Stimulated activated CD4-positive, alpha-beta T cell treated with anti-CD3 and anti-CD28 coated beads, Interleukin-15, amount 100 ng/mL, for 24 hours (primary cell): ENCODE measurements at regions not wholly inside any gene's neighbourhood (a gene's known extent, or its start where the extent isn't known, plus 50 kb on each side); places are given as distances from the start of the nearest gene placed in this dataset.
"Not testable (repeated sequence)": the region's sequence is repeated elsewhere in the genome, so short reads cannot be mapped to it uniquely, and the experiment has no call there.

Experiments used
- DNase-seq: peaks from one replicate; pipeline ENCODE4 v3.0.0-alpha.2; 2020

DNA sequence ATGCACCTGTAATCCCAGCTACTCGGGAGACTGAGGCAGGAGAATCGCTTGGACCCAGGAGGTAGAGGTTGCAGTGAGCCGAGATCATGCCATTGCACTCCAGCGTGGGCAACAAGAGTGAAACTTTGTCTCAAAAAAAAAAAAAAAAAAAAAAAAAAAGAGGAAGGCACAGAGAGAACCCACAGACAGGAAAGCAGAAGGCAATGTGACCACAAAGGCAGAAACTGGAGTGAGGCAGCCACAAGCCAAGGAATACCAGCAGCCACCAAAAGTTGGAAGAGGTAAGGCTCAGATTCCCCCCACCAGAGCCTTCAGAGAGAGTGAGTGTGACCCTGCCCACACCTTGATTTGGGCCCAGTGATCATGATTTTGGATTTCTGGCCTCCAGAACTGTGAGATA is 54.7 kb upstream of the E2F3 start:
- DNase-seq, result not testable (repeated sequence)

DNA sequence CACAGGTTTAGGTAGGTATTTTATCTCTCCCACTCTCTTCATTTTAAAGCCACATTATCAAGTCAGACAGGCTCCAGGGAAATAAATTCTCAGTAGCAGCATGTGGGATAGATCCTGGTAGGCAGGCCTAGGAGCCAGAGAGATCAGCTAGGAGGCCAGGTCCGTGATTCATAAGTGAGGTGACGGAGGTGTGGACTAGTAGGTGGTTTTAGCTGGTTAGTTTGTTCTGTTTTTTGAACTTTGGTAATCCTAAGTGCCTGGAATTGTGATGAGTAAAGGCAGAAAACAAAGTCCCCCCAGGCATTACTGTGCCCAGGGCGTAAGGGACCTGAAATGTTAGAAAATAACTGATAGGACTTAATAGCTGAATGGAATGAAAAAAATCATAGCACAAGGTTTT is 53.6 kb upstream of the E2F3 start:
- DNase-seq, result no peak

DNA sequence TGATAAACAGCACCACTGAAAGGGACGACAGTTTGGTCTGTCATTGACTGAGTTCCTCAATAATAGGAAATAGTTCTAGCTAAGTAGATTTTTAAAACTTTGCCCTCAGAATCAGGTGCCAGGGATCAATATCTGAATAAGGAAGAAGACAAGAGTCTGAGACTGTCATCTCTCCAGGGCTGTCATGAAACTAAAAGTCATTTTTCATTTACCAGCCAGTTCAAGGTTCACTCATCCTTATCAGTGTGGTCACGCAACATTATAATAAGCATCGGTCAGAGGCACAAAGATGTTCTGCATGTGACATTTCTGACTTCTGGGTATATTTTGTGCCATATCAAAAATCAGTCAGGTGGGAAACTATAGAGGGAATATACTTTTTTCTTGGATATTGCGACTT is 52.5 kb upstream of the E2F3 start:
- DNase-seq, result no peak

DNA sequence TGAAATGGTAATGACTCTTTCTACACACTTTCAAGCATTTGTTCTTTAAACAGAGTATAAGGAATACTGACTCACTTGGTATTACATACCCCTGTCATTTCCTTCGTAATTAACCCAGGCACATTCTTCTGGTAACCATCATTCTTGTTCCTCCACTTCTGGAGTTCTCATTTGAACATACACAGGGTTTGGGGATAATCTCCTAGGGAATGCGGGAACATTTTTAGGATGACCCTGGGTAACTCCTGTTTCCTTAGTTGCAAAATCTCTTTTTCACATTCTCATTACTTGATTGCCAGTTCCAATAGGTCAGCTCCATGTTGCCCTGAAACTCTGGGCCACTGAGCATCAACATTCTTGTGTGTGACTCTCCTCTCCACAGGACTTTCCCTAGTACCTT is 51.5 kb upstream of the E2F3 start:
- no peak for DNase-seq

DNA sequence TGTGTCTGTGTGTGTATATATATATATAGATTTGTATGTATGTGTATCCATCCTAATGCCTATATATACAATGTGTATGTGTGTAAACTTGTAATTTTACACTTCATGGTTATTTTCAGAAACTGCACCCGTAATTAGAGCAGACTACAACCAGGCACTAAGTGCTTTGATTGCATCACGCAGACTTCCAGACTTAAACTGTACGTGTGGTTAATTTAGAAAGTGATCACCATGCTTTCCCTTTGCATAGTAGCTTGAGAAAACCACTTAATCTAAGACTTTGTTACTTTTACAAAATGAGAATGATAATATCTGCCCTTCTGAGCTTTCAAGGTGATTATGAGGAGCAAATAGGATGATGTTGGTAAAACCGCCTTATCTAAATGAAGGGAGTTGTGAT is 50.1 kb upstream of the E2F3 start:
- no peak for DNase-seq
